ENCODE measurements at regions not wholly inside any gene's neighbourhood (a gene's known extent, or its start where the extent isn't known, plus 50 kb on each side); places are given as distances from the start of the nearest gene placed in this dataset.

GRCh38 chr22:27179161-27179560 is 521.8 kb downstream of the MIAT start:
- DNase-seq (ENCODE audit: low read depth): no peak

GRCh38 chr22:27181537-27181936 is 524.1 kb downstream of the MIAT start:
- no peak for DNase-seq (ENCODE audit: low read depth)

GRCh38 chr22:27183474-27183873 is 526.1 kb downstream of the MIAT start:
- DNase-seq (ENCODE audit: low read depth): no peak

- no peak for DNase-seq (ENCODE audit: low read depth)
These were observed 527.8 kb downstream of the MIAT start for GRCh38 chr22:27185099-27185709.

GRCh38 chr22:27185760-27186302 is 528.4 kb downstream of the MIAT start:
- no peak for DNase-seq (ENCODE audit: low read depth)

GRCh38 chr22:27186643-27187042 is 529.3 kb downstream of the MIAT start:
- DNase-seq (ENCODE audit: low read depth): no peak

- no peak for DNase-seq (ENCODE audit: low read depth)
These were observed 534.9 kb downstream of the MIAT start for GRCh38 chr22:27192135-27192829.

GRCh38 chr22:27193215-27193614 is 535.8 kb downstream of the MIAT start:
- DNase-seq (ENCODE audit: low read depth): no peak

- no peak for DNase-seq (ENCODE audit: low read depth)
These were observed 536.2 kb downstream of the MIAT start for GRCh38 chr22:27193636-27194035.

GRCh38 chr22:27194096-27194748 is 536.8 kb downstream of the MIAT start:
- no peak for DNase-seq (ENCODE audit: low read depth)

GRCh38 chr22:27195094-27195493 is 537.7 kb downstream of the MIAT start:
- no peak for DNase-seq (ENCODE audit: low read depth)

GRCh38 chr22:27195494-27195893 is 538.1 kb downstream of the MIAT start:
- no peak for DNase-seq (ENCODE audit: low read depth)

- no peak for DNase-seq (ENCODE audit: low read depth)
These were observed 539.2 kb downstream of the MIAT start for GRCh38 chr22:27196606-27197005.

GRCh38 chr22:27197052-27197451 is 539.7 kb downstream of the MIAT start:
- DNase-seq (ENCODE audit: low read depth): no peak

- DNase-seq (ENCODE audit: low read depth): no peak
These were observed 540.2 kb downstream of the MIAT start for GRCh38 chr22:27197618-27198017.

GRCh38 chr22:27198518-27199035 is 541.2 kb downstream of the MIAT start:
- no peak for DNase-seq (ENCODE audit: low read depth)

GRCh38 chr22:27199354-27199753 is 542.0 kb downstream of the MIAT start:
- DNase-seq (ENCODE audit: low read depth): no peak

- DNase-seq (ENCODE audit: low read depth): no peak
These were observed 543.9 kb downstream of the MIAT start for GRCh38 chr22:27201276-27201675.

- DNase-seq (ENCODE audit: low read depth): no peak
These were observed 544.4 kb downstream of the MIAT start for GRCh38 chr22:27201741-27202140.

- DNase-seq (ENCODE audit: low read depth): no peak
These were observed 545.9 kb downstream of the MIAT start for GRCh38 chr22:27203276-27203660.

GRCh38 chr22:27204280-27204679 is 546.9 kb downstream of the MIAT start:
- no peak for DNase-seq (ENCODE audit: low read depth)

GRCh38 chr22:27204817-27205216 is 547.4 kb downstream of the MIAT start:
- DNase-seq (ENCODE audit: low read depth): no peak

Measured in activated T-cell treated with anti-CD3 and anti-CD28 coated beads for 24 hours (primary cell).